ENCODE measurements at regions not wholly inside any gene's neighbourhood (a gene's known extent, or its start where the extent isn't known, plus 50 kb on each side); places are given as distances from the start of the nearest gene placed in this dataset.

DNA sequence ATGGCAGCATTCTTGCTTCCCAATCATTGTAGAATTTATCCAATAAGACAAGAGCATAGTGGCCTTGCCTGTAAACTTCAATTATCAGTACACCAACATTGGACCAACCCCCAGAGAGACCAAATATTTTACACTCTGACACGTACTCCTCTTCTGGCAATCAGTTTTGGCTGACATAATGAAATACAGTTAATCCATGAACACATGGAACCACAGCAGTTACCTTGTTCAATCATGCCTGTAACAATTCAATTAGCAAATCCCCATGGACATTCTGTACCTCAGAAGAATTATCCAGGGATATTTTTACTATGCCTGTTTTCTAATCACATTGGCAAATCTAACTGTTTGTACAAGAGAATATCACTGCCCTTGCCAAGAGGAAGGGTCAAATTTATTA is 2162.0 kb downstream of the MRPL39 start:
- Histone ChIP-seq H3K4me2 (ENCODE audit: insufficient read depth, low read length) (no peak overlapping the region), H3K4me1 (ENCODE audit: insufficient read depth, low read length) (no peaks in the 10 kb centered on the region), H3K79me2 (ENCODE audit: insufficient read depth, low read length) (no peaks in the 10 kb centered on the region), H2AFZ (ENCODE audit: low read length) (no peak overlapping the region), H3K27me3 (ENCODE audit: insufficient read depth, low read length) (no peaks in the 10 kb centered on the region), H3K27ac (ENCODE audit: low read depth, low read length) (no peak overlapping the region), H3K4me3 (ENCODE audit: insufficient read depth, low read length) (no peak overlapping the region), H3K36me3 (ENCODE audit: insufficient read depth, low read length) (no peaks in the 10 kb centered on the region), H4K20me1 (ENCODE audit: insufficient read depth, low read length) (no peaks in the 10 kb centered on the region), H3K9me3 (ENCODE audit: low read depth, low read length) (no peaks in the 10 kb centered on the region)
- DNase-seq (ENCODE audit: insufficient read length, low spot score, missing footprints) = no peak
- TF ChIP-seq, protein P1, sequence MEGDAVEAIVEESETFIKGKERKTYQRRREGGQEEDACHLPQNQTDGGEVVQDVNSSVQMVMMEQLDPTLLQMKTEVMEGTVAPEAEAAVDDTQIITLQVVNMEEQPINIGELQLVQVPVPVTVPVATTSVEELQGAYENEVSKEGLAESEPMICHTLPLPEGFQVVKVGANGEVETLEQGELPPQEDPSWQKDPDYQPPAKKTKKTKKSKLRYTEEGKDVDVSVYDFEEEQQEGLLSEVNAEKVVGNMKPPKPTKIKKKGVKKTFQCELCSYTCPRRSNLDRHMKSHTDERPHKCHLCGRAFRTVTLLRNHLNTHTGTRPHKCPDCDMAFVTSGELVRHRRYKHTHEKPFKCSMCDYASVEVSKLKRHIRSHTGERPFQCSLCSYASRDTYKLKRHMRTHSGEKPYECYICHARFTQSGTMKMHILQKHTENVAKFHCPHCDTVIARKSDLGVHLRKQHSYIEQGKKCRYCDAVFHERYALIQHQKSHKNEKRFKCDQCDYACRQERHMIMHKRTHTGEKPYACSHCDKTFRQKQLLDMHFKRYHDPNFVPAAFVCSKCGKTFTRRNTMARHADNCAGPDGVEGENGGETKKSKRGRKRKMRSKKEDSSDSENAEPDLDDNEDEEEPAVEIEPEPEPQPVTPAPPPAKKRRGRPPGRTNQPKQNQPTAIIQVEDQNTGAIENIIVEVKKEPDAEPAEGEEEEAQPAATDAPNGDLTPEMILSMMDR (IDR thresholded peaks at IDR 0.05; ENCODE audit: extremely low read depth, low read depth, low read length) = no peak

DNA sequence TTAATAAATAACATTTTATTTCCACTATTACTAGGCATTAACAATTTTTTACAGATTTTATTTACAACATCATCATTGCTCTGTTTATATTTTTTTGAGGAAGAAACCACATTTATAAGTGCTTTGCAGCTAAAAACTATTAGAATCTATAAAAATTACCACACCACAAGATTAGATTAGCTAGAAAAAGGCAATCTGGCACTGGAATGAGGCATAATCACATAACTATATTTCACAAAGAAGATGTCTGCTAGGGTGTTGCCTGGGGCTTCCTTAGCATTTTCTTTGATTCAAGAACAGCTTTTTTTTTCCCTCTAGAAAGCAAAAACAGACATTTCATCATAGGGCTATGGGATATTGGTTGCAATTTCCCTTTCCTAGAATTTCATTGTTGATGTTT is 2169.2 kb downstream of the MRPL39 start:
- H3K9me3 ChIP-seq (ENCODE audit: low read depth, low read length) = peaks cover 3% of the 10 kb centered on the region
- DNase-seq (ENCODE audit: insufficient read length, low spot score, missing footprints) = no peak
- no peaks in the 10 kb centered on the region for H3K4me1 ChIP-seq (ENCODE audit: insufficient read depth, low read length)

DNA sequence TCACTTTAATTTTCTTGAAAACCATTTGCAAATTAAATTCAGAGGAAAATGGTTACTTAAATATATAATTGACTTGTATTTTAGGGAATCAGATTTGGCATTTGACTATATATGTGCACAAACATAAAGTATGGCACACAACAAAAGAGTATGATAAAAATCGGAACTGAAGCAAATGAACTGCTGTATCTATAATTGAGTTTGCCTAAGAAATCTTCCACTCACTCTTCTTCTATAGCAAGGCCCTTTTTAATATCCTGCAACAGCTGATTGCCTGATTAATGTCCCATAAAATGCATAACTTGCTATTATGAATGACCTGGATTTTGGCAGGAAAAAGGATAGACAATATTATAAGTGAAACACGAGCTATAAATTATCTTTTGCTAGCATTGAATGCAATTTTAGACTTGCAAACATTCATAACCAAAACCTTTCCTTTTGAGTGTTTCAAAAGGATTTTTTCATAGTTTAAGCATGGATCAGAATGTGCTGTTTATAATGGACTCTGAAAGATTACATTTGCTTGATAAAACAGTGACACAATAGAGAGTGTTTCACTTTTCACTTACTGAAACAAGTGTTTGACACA is 2204.3 kb downstream of the MRPL39 start:
- H3K27ac ChIP-seq (ENCODE audit: low read depth, low read length) = no peak overlapping the region
- TF ChIP-seq, protein P1 (IDR thresholded peaks at IDR 0.05; ENCODE audit: extremely low read depth, low read depth, low read length) = no peak
- H2AFZ ChIP-seq (ENCODE audit: low read length) = no peak overlapping the region

More for the DNA sequence above, 2169.2 kb downstream of the MRPL39 start:
- no peaks in the 10 kb centered on the region for H3K36me3 ChIP-seq (ENCODE audit: insufficient read depth, low read length)
- H2AFZ ChIP-seq (ENCODE audit: low read length) = no peak overlapping the region
- H4K20me1 ChIP-seq (ENCODE audit: insufficient read depth, low read length) = no peaks in the 10 kb centered on the region
- no peaks in the 10 kb centered on the region for H3K27me3 ChIP-seq (ENCODE audit: insufficient read depth, low read length)
- no peak overlapping the region for H3K4me3 ChIP-seq (ENCODE audit: insufficient read depth, low read length)
- no peak overlapping the region for H3K4me2 ChIP-seq (ENCODE audit: insufficient read depth, low read length)
- H3K79me2 ChIP-seq (ENCODE audit: insufficient read depth, low read length) = no peaks in the 10 kb centered on the region
- H3K27ac ChIP-seq (ENCODE audit: low read depth, low read length) = no peak overlapping the region
- TF ChIP-seq, protein P1 (IDR thresholded peaks at IDR 0.05; ENCODE audit: extremely low read depth, low read depth, low read length) = no peak

DNA sequence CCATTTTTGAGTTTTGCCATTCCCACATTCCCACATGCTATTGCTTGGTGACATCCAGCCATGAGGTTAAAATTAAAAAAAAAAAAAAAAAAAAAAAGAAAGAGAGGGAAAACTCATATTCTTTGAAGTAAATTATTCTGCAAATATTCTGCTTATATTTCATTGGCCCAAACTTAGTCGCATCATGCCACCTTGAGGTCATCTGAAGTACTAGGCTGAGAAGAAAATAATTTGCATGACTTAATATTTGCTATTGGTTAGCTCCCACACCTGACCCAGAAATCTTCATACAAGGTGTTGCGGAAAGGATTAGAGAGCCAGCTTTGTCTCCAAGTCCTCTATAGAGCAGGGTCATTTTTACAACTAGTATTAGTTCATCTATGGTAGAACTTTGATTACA is 2206.0 kb downstream of the MRPL39 start:
- no peak overlapping the region for H3K27ac ChIP-seq (ENCODE audit: low read depth, low read length)
- H3K4me1 ChIP-seq (ENCODE audit: insufficient read depth, low read length) = no peaks in the 10 kb centered on the region
- H2AFZ ChIP-seq (ENCODE audit: low read length) = no peak overlapping the region
- H3K27me3 ChIP-seq (ENCODE audit: insufficient read depth, low read length) = no peaks in the 10 kb centered on the region
- H4K20me1 ChIP-seq (ENCODE audit: insufficient read depth, low read length) = no peaks in the 10 kb centered on the region
- TF ChIP-seq, protein P1 (IDR thresholded peaks at IDR 0.05; ENCODE audit: extremely low read depth, low read depth, low read length) = no peak
- H3K9me3 ChIP-seq (ENCODE audit: low read depth, low read length) = peaks cover 2% of the 10 kb centered on the region
- no peaks in the 10 kb centered on the region for H3K79me2 ChIP-seq (ENCODE audit: insufficient read depth, low read length)
- no peaks in the 10 kb centered on the region for H3K36me3 ChIP-seq (ENCODE audit: insufficient read depth, low read length)
- no peak overlapping the region for H3K4me3 ChIP-seq (ENCODE audit: insufficient read depth, low read length)
- DNase-seq (ENCODE audit: insufficient read length, low spot score, missing footprints) = no peak
- H3K4me2 ChIP-seq (ENCODE audit: insufficient read depth, low read length) = no peak overlapping the region

More for the DNA sequence above, 2204.3 kb downstream of the MRPL39 start:
- DNase-seq (ENCODE audit: insufficient read length, low spot score, missing footprints) = no peak
- H3K27me3 ChIP-seq (ENCODE audit: insufficient read depth, low read length) = no peaks in the 10 kb centered on the region
- no peaks in the 10 kb centered on the region for H3K79me2 ChIP-seq (ENCODE audit: insufficient read depth, low read length)
- H3K4me1 ChIP-seq (ENCODE audit: insufficient read depth, low read length) = no peaks in the 10 kb centered on the region
- H3K9me3 ChIP-seq (ENCODE audit: low read depth, low read length) = peaks cover 5% of the 10 kb centered on the region
- no peaks in the 10 kb centered on the region for H4K20me1 ChIP-seq (ENCODE audit: insufficient read depth, low read length)
- H3K36me3 ChIP-seq (ENCODE audit: insufficient read depth, low read length) = no peaks in the 10 kb centered on the region
- no peak overlapping the region for H3K4me2 ChIP-seq (ENCODE audit: insufficient read depth, low read length)
- H3K4me3 ChIP-seq (ENCODE audit: insufficient read depth, low read length) = no peak overlapping the region
